Activated T-cell treated with anti-CD3 and anti-CD28 coated beads, Interleukin-2, amount 50 U/mL, for 24 hours (primary cell): ENCODE measurements at regions not wholly inside any gene's neighbourhood (a gene's known extent, or its start where the extent isn't known, plus 50 kb on each side); places are given as distances from the start of the nearest gene placed in this dataset.
"Not testable (repeated sequence)": the region's sequence is repeated elsewhere in the genome, so short reads cannot be mapped to it uniquely, and the experiment has no call there.

Experiments
- DNase-seq: peaks from one replicate; pipeline ENCODE4 v3.0.0-alpha.2; 2020
- H3K27ac Mint-ChIP-seq: 2 replicates; pipeline ENCODE4 v1.8.0; 2020; ENCODE audit warnings: mild to moderate bottlenecking, mixed read lengths
- H3K27me3 Mint-ChIP-seq: 2 replicates; pipeline ENCODE4 v1.8.0; 2020; ENCODE audit warnings: mixed read lengths
- H3K36me3 Mint-ChIP-seq: 2 replicates; pipeline ENCODE4 v1.8.0; 2020; ENCODE audit warnings: low read depth, mixed read lengths
- H3K4me1 Mint-ChIP-seq: 2 replicates; pipeline ENCODE4 v1.8.0; 2020; ENCODE audit warnings: low read depth, mixed read lengths
- H3K4me3 Mint-ChIP-seq: 2 replicates; pipeline ENCODE4 v1.8.0; 2020; ENCODE audit warnings: mild to moderate bottlenecking, moderate library complexity, mixed read lengths
- H3K9me3 Mint-ChIP-seq: 2 replicates; pipeline ENCODE4 v1.8.0; 2020; ENCODE audit warnings: mixed read lengths

- no peak for DNase-seq
- no peak overlapping the region for H3K27ac Mint-ChIP-seq
- H3K4me1 Mint-ChIP-seq: no peaks in the 10 kb centered on the region
- no peaks in the 10 kb centered on the region for H3K36me3 Mint-ChIP-seq
- peaks cover 17% of the 10 kb centered on the region for H3K9me3 Mint-ChIP-seq
- no peak overlapping the region for H3K4me3 Mint-ChIP-seq
- H3K27me3 Mint-ChIP-seq: no peaks in the 10 kb centered on the region
These were observed 662.0 kb upstream of the ANKRD30A start for GRCh38 chr10:36463390-36463789.

GRCh38 chr10:36462194-36462593, 663.2 kb upstream of the ANKRD30A start:
- Mint-ChIP-seq H3K9me3 (peaks cover 23% of the 10 kb centered on the region), H3K4me3 (no peak overlapping the region), H3K36me3 (no peaks in the 10 kb centered on the region), H3K27ac (no peak overlapping the region), H3K4me1 (no peaks in the 10 kb centered on the region), H3K27me3 (no peaks in the 10 kb centered on the region)
- no peak for DNase-seq

GRCh38 chr10:36458437-36458836, 667.0 kb upstream of the ANKRD30A start:
- not testable (repeated sequence) for H3K4me1 Mint-ChIP-seq, H3K27me3 Mint-ChIP-seq, H3K36me3 Mint-ChIP-seq

GRCh38 chr10:36457751-36458150, 667.6 kb upstream of the ANKRD30A start:
- Mint-ChIP-seq H3K27me3 (no peaks in the 10 kb centered on the region), H3K36me3 (no peaks in the 10 kb centered on the region), H3K4me1 (no peaks in the 10 kb centered on the region), H3K9me3 (peaks cover 21% of the 10 kb centered on the region), H3K4me3 (no peak overlapping the region), H3K27ac (no peak overlapping the region)
- DNase-seq: no peak

More at GRCh38 chr10:36458437-36458836, 667.0 kb upstream of the ANKRD30A start:
- not testable (repeated sequence) for H3K27ac Mint-ChIP-seq, H3K4me3 Mint-ChIP-seq, DNase-seq
- H3K9me3 Mint-ChIP-seq: peaks cover 21% of the 10 kb centered on the region

- peaks cover 17% of the 10 kb centered on the region for H3K9me3 Mint-ChIP-seq
- H3K4me1 Mint-ChIP-seq: no peaks in the 10 kb centered on the region
- H3K4me3 Mint-ChIP-seq: no peak overlapping the region
- H3K27ac Mint-ChIP-seq: no peak overlapping the region
- no peak for DNase-seq
- no peaks in the 10 kb centered on the region for H3K27me3 Mint-ChIP-seq
- H3K36me3 Mint-ChIP-seq: no peaks in the 10 kb centered on the region
These were observed 669.8 kb upstream of the ANKRD30A start for GRCh38 chr10:36455526-36456133.

- Mint-ChIP-seq H3K27me3 (no peaks in the 10 kb centered on the region), H3K36me3 (no peaks in the 10 kb centered on the region)
These were observed 672.5 kb upstream of the ANKRD30A start for GRCh38 chr10:36452851-36453250.

GRCh38 chr10:36451391-36451970, 673.9 kb upstream of the ANKRD30A start:
- no peak for DNase-seq
- no peaks in the 10 kb centered on the region for H3K27me3 Mint-ChIP-seq
- H3K4me1 Mint-ChIP-seq: no peaks in the 10 kb centered on the region
- no peaks in the 10 kb centered on the region for H3K36me3 Mint-ChIP-seq
- H3K4me3 Mint-ChIP-seq: no peak overlapping the region
- H3K27ac Mint-ChIP-seq: no peak overlapping the region
- peaks cover 9% of the 10 kb centered on the region for H3K9me3 Mint-ChIP-seq

More at GRCh38 chr10:36452851-36453250, 672.5 kb upstream of the ANKRD30A start:
- Mint-ChIP-seq H3K4me3 (no peak overlapping the region), H3K9me3 (peaks cover 10% of the 10 kb centered on the region), H3K27ac (no peak overlapping the region), H3K4me1 (no peaks in the 10 kb centered on the region)
- DNase-seq: no peak

- Mint-ChIP-seq H3K9me3 (peaks cover 9% of the 10 kb centered on the region), H3K4me1 (no peaks in the 10 kb centered on the region), H3K27ac (no peak overlapping the region), H3K27me3 (no peaks in the 10 kb centered on the region), H3K4me3 (no peak overlapping the region), H3K36me3 (no peaks in the 10 kb centered on the region)
- DNase-seq: no peak
These were observed 675.0 kb upstream of the ANKRD30A start for GRCh38 chr10:36450380-36450779.

- H3K27ac Mint-ChIP-seq: no peak overlapping the region
- H3K4me1 Mint-ChIP-seq: no peaks in the 10 kb centered on the region
- no peaks in the 10 kb centered on the region for H3K27me3 Mint-ChIP-seq
- no peak for DNase-seq
- H3K4me3 Mint-ChIP-seq: no peak overlapping the region
- peaks cover 9% of the 10 kb centered on the region for H3K9me3 Mint-ChIP-seq
- no peaks in the 10 kb centered on the region for H3K36me3 Mint-ChIP-seq
These were observed 676.4 kb upstream of the ANKRD30A start for GRCh38 chr10:36448760-36449691.

- DNase-seq: no peak
- Mint-ChIP-seq H3K27me3 (no peaks in the 10 kb centered on the region), H3K4me1 (no peaks in the 10 kb centered on the region), H3K9me3 (peaks cover 7% of the 10 kb centered on the region), H3K36me3 (no peaks in the 10 kb centered on the region), H3K4me3 (no peak overlapping the region), H3K27ac (no peak overlapping the region)
These were observed 678.5 kb upstream of the ANKRD30A start for GRCh38 chr10:36446881-36447280.

- Mint-ChIP-seq H3K9me3 (peaks cover 12% of the 10 kb centered on the region), H3K4me3 (no peak overlapping the region), H3K4me1 (no peaks in the 10 kb centered on the region), H3K27me3 (no peaks in the 10 kb centered on the region), H3K27ac (no peak overlapping the region), H3K36me3 (no peaks in the 10 kb centered on the region)
- no peak for DNase-seq
These were observed 682.2 kb upstream of the ANKRD30A start for GRCh38 chr10:36443233-36443632.

- Mint-ChIP-seq H3K27ac (no peak overlapping the region), H3K36me3 (no peaks in the 10 kb centered on the region), H3K9me3 (peaks cover 15% of the 10 kb centered on the region), H3K4me3 (no peak overlapping the region), H3K27me3 (no peaks in the 10 kb centered on the region), H3K4me1 (no peaks in the 10 kb centered on the region)
- no peak for DNase-seq
These were observed 683.8 kb upstream of the ANKRD30A start for GRCh38 chr10:36441557-36441956.

- no peak overlapping the region for H3K4me3 Mint-ChIP-seq
- H3K4me1 Mint-ChIP-seq: no peaks in the 10 kb centered on the region
- H3K36me3 Mint-ChIP-seq: no peaks in the 10 kb centered on the region
- no peaks in the 10 kb centered on the region for H3K27me3 Mint-ChIP-seq
- no peak overlapping the region for H3K27ac Mint-ChIP-seq
- H3K9me3 Mint-ChIP-seq: peaks cover 14% of the 10 kb centered on the region
- DNase-seq: no peak
These were observed 684.9 kb upstream of the ANKRD30A start for GRCh38 chr10:36440539-36440938.

GRCh38 chr10:36437367-36437766, 688.0 kb upstream of the ANKRD30A start:
- H3K36me3 Mint-ChIP-seq: no peaks in the 10 kb centered on the region

GRCh38 chr10:36428507-36428906, 696.9 kb upstream of the ANKRD30A start:
- no peak for DNase-seq
- Mint-ChIP-seq H3K27me3 (no peaks in the 10 kb centered on the region), H3K36me3 (no peaks in the 10 kb centered on the region), H3K9me3 (peaks cover 21% of the 10 kb centered on the region), H3K4me1 (no peaks in the 10 kb centered on the region), H3K27ac (no peak overlapping the region), H3K4me3 (no peak overlapping the region)

More at GRCh38 chr10:36437367-36437766, 688.0 kb upstream of the ANKRD30A start:
- Mint-ChIP-seq H3K9me3 (peaks cover 12% of the 10 kb centered on the region), H3K4me3 (no peak overlapping the region), H3K27me3 (no peaks in the 10 kb centered on the region), H3K4me1 (no peaks in the 10 kb centered on the region), H3K27ac (no peak overlapping the region)
- no peak for DNase-seq
